ENCODE measurements at regions not wholly inside any gene's neighbourhood (a gene's known extent, or its start where the extent isn't known, plus 50 kb on each side); places are given as distances from the start of the nearest gene placed in this dataset.

- no peak for TF ChIP-seq CTCF (IDR thresholded peaks at IDR 0.05)
- TF ChIP-seq POLR2A (IDR thresholded peaks at IDR 0.05): no peak
- TF ChIP-seq EP300 (IDR thresholded peaks at IDR 0.05): no peak
- TF ChIP-seq POLR2AphosphoS5 (IDR thresholded peaks at IDR 0.05): no peak
Measured at GRCh38 chr10:107342711-107343110, 178.2 kb upstream of the SORCS1 start.

Measured in upper lobe of left lung (tissue), 4 donors.